Mesendoderm (in vitro differentiated cells): ENCODE measurements at regions not wholly inside any gene's neighbourhood (a gene's known extent, or its start where the extent isn't known, plus 50 kb on each side); places are given as distances from the start of the nearest gene placed in this dataset.

Experiments
- DNase-seq: peaks from one replicate; pipeline ENCODE4 v3.0.0; 2013
- H2AK5ac ChIP-seq: 2 replicates; pipeline ENCODE4 v1.6.1; 2013; ENCODE audit warnings: low read length, inconsistent platforms
- H2BK120ac ChIP-seq: 2 replicates; pipeline ENCODE4 v1.6.1; 2013; ENCODE audit warnings: low read depth, mild to moderate bottlenecking, low read length, moderate library complexity, mixed read lengths
- H2BK15ac ChIP-seq: replicated peaks from 2 replicates; pipeline ENCODE4 v1.6.1; 2013; ENCODE audit warnings: low read depth, mild to moderate bottlenecking, moderate library complexity
- H2BK5ac ChIP-seq: 2 replicates; pipeline ENCODE4 v1.6.1; 2013; ENCODE audit warnings: low read length, inconsistent platforms
- H3K18ac ChIP-seq: 2 replicates; pipeline ENCODE4 v1.6.1; 2013; ENCODE audit warnings: mild to moderate bottlenecking, low read length, mixed read lengths
- H3K23ac ChIP-seq: one replicate; pipeline ENCODE4 v1.6.1; 2013; ENCODE audit warnings: low read length
- H3K27ac ChIP-seq: 2 replicates; pipeline ENCODE4 v1.5.1; 2013; ENCODE audit warnings: low read depth, mild to moderate bottlenecking, inconsistent platforms, low read length, moderate library complexity
- H3K27me3 ChIP-seq: 2 replicates; pipeline ENCODE4 v1.6.1; 2013; ENCODE audit warnings: low read length, control low read depth, mild to moderate bottlenecking, inconsistent platforms; ENCODE audit not compliant: insufficient read depth, poor library complexity
- H3K36me3 ChIP-seq: 2 replicates; pipeline ENCODE4 v1.6.1; 2013; ENCODE audit warnings: low read length, inconsistent platforms; ENCODE audit not compliant: control insufficient read depth, insufficient read depth
- H3K4ac ChIP-seq: one replicate; pipeline ENCODE4 v1.6.1; 2013; ENCODE audit warnings: low read depth, mild to moderate bottlenecking, low read length, moderate library complexity
- H3K4me1 ChIP-seq: 2 replicates; pipeline ENCODE4 v1.6.1; 2013; ENCODE audit warnings: low read depth, low read length, inconsistent platforms; ENCODE audit not compliant: control insufficient read depth
- H3K4me2 ChIP-seq: 2 replicates; pipeline ENCODE4 v1.6.1; 2013; ENCODE audit warnings: low read length
- H3K4me3 ChIP-seq: 2 replicates; pipeline ENCODE4 v1.5.1; 2013; ENCODE audit warnings: mild to moderate bottlenecking, low read length
- H3K56ac ChIP-seq: one replicate; pipeline ENCODE4 v1.6.1; 2013; ENCODE audit warnings: low read length
- H3K79me1 ChIP-seq: 2 replicates; pipeline ENCODE4 v1.6.1; 2013; ENCODE audit warnings: low read length, inconsistent platforms
- H3K79me2 ChIP-seq: 2 replicates; pipeline ENCODE4 v1.6.1; 2013; ENCODE audit warnings: mild to moderate bottlenecking, low read length; ENCODE audit not compliant: control insufficient read depth, insufficient read depth
- H3K9ac ChIP-seq: 2 replicates; pipeline ENCODE4 v1.6.1; 2013; ENCODE audit warnings: low read length, inconsistent platforms
- H4K5ac ChIP-seq: one replicate; pipeline ENCODE4 v1.6.1; 2013; ENCODE audit warnings: low read length
- H4K8ac ChIP-seq: one replicate; pipeline ENCODE4 v1.6.1; 2013; ENCODE audit warnings: low read depth, mild to moderate bottlenecking, control low read depth, low read length, moderate library complexity
- WGBS: extraction: QIAGEN DNeasy Blood & Tissue Kit; methylation state at CpG from one replicate; pipeline ENCODE4 v1.1.7; 2013; ENCODE audit warnings: low lambda C conversion rate, missing lambda C conversion rate; ENCODE audit not compliant: insufficient coverage; ENCODE audit errors: extremely low coverage; 5-methylcytosine and 5-hydroxymethylcytosine counted together
- small RNA-seq: library from polyadenylated mRNA; stranded (forward); fragments of <200 nt; extraction: miRNeasy Mini kit (QIAGEN cat#:217004); gene quantifications from one replicate; pipeline ENCODE3, GENCODE V24; 2013; ENCODE audit not compliant: insufficient read depth

GRCh38 chr2:134200036-134200618 lies 53.7 kb upstream of the MGAT5 start:
- no peak overlapping the region for H2BK5ac ChIP-seq
- H3K79me2 ChIP-seq = peaks cover 21% of the 10 kb centered on the region
- peaks cover 19% of the 10 kb centered on the region for H3K4me1 ChIP-seq
- WGBS = no CpG with 5 or more reads among the region's 4 CpGs
- H3K79me1 ChIP-seq = peaks cover 17% of the 10 kb centered on the region
- H3K4me3 ChIP-seq = no peak overlapping the region
- no peak overlapping the region for H3K4ac ChIP-seq
- H4K5ac ChIP-seq = no peak overlapping the region
- H3K4me2 ChIP-seq = no peak overlapping the region
- no peak overlapping the region for H3K9ac ChIP-seq
- no peak overlapping the region for H2AK5ac ChIP-seq
- H2BK120ac ChIP-seq = no peak overlapping the region
- peak overlapping the region; percentile 22 for H3K18ac ChIP-seq
- no peak overlapping the region for H4K8ac ChIP-seq
- no peak overlapping the region for H3K56ac ChIP-seq
- H3K23ac ChIP-seq = no peak overlapping the region
- no peak overlapping the region for H3K27ac ChIP-seq
- no peaks in the 10 kb centered on the region for H3K36me3 ChIP-seq
- no peaks in the 10 kb centered on the region for H3K27me3 ChIP-seq
- H2BK15ac ChIP-seq = no peak overlapping the region
- no peak for DNase-seq

DNA sequence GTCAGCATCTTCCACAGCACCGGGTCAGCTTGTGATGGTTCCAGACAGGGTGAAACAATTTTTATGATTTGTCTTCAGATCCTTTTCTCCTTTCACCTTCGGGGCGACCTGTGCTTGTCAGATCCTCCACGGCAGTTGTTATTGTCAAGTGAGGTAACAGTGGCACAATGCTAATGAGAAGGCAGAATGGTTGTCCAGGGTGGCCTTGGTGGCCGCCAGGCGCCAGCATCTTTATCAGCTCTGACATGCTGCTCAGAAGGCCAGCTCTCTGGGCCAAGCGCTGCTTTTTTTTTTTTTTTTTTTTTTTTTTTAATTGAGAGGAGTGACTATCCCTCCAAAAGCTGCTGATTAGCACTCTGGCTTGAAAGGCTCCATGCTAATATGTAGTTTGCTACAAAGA lies 52.3 kb upstream of the MGAT5 start:
- Histone ChIP-seq H4K8ac (no peak overlapping the region), H3K27ac (no peak overlapping the region), H4K5ac (no peak overlapping the region), H3K23ac (no peak overlapping the region), H3K4ac (peak overlapping the region; percentile 73), H3K4me1 (peaks cover 30% of the 10 kb centered on the region), H2BK5ac (no peak overlapping the region), H3K79me1 (peaks cover 20% of the 10 kb centered on the region), H3K4me2 (no peak overlapping the region), H3K4me3 (no peak overlapping the region), H3K56ac (no peak overlapping the region), H2BK15ac (no peak overlapping the region), H2BK120ac (no peak overlapping the region), H3K36me3 (no peaks in the 10 kb centered on the region), H3K9ac (no peak overlapping the region), H2AK5ac (no peak overlapping the region), H3K27me3 (no peaks in the 10 kb centered on the region), H3K79me2 (peaks cover 21% of the 10 kb centered on the region), H3K18ac (no peak overlapping the region)
- DNase-seq = no peak
- no CpG with 5 or more reads among the region's 7 CpGs for WGBS

DNA sequence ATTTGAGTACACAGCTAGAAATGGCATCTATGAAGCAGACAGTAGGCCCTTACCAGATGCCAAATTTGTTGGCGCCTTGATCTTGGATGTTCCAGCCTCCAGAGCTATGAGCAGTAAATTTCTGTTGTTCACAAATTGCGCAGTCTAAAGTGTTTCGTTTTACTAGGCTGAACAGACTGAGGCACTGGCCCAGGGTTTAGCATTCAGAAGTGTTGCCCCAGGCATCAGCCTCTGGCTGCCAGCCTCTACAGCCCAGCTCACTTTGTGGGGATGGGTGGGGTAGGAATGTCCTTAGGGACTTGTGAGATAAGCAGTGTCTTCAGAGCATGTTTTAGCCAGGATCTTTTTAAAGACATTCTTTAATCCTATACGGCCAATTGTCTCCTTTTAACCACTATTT lies 51.5 kb upstream of the MGAT5 start:
- Histone ChIP-seq H3K27ac (peak overlapping the region; percentile 73), H3K79me2 (peaks cover 21% of the 10 kb centered on the region), H4K5ac (no peak overlapping the region), H4K8ac (no peak overlapping the region), H3K4me3 (no peak overlapping the region), H3K23ac (no peak overlapping the region), H3K18ac (peak overlapping the region; percentile 45), H3K27me3 (no peaks in the 10 kb centered on the region), H3K4me1 (peaks cover 39% of the 10 kb centered on the region), H3K4me2 (no peak overlapping the region), H2BK120ac (no peak overlapping the region), H3K56ac (peak overlapping the region; percentile 51), H2AK5ac (peak overlapping the region; percentile 39), H3K4ac (no peak overlapping the region), H3K9ac (peak overlapping the region; percentile 25), H2BK15ac (no peak overlapping the region), H2BK5ac (no peak overlapping the region), H3K79me1 (peaks cover 20% of the 10 kb centered on the region), H3K36me3 (no peaks in the 10 kb centered on the region)
- DNase-seq = peak; percentile 90
- no CpG with 5 or more reads among the region's 4 CpGs for WGBS

- Histone ChIP-seq H3K56ac (peak overlapping the region; percentile 50), H3K79me2 (peaks cover 19% of the 10 kb centered on the region), H3K9ac (no peak overlapping the region), H3K27me3 (no peaks in the 10 kb centered on the region), H2BK120ac (peak overlapping the region; percentile 64), H3K18ac (peak overlapping the region; percentile 71), H3K36me3 (no peaks in the 10 kb centered on the region), H3K4me3 (no peak overlapping the region), H3K4ac (peak overlapping the region; percentile 71), H3K4me1 (peaks cover 39% of the 10 kb centered on the region), H2BK15ac (no peak overlapping the region), H4K8ac (no peak overlapping the region), H3K79me1 (peaks cover 18% of the 10 kb centered on the region), H2BK5ac (peak overlapping the region; percentile 92), H2AK5ac (no peak overlapping the region), H3K27ac (peak overlapping the region; percentile 74), H3K23ac (no peak overlapping the region), H3K4me2 (no peak overlapping the region), H4K5ac (no peak overlapping the region)
- DNase-seq = peak; percentile 79
Observed at GRCh38 chr2:134203175-134203574, 50.7 kb upstream of the MGAT5 start.

Small RNA genes lying in the stretch of these regions (small RNA-seq; reads per million reads assigned to genes)
- gene MIR3679 = 1.3 reads per million
